ENCODE measurements at regions not wholly inside any gene's neighbourhood (a gene's known extent, or its start where the extent isn't known, plus 50 kb on each side); places are given as distances from the start of the nearest gene placed in this dataset.

GRCh38 chr9:1829719-1830118 lies 185.4 kb upstream of the SMARCA2 start:
- TF ChIP-seq CTCF (IDR thresholded peaks at IDR 0.05): no peak
- no peak for TF ChIP-seq POLR2A (IDR thresholded peaks at IDR 0.05)
- no peak for TF ChIP-seq POLR2AphosphoS5 (IDR thresholded peaks at IDR 0.05)

Data from suprapubic skin (tissue), 4 donors.